H9 (cell line): ENCODE measurements at regions not wholly inside any gene's neighbourhood (a gene's known extent, or its start where the extent isn't known, plus 50 kb on each side); places are given as distances from the start of the nearest gene placed in this dataset.

Experiments used
- DNase-seq: peaks from one replicate; pipeline ENCODE4 v3.0.0-alpha.2; 2017
- H2AFZ ChIP-seq: one replicate; pipeline ENCODE4 v1.6.1; 2013; ENCODE audit warnings: mild to moderate bottlenecking, low read length, control low read depth, moderate library complexity
- H2AK5ac ChIP-seq: 2 replicates; pipeline ENCODE4 v1.6.1; 2013; ENCODE audit warnings: low read length, control low read depth, mixed read lengths; ENCODE audit not compliant: insufficient read length
- H2BK120ac ChIP-seq: one replicate; pipeline ENCODE4 v1.6.1; 2013; ENCODE audit warnings: low read depth, mild to moderate bottlenecking, low read length, control low read depth, inconsistent platforms; ENCODE audit not compliant: poor library complexity, severe bottlenecking
- H2BK12ac ChIP-seq: 2 replicates; pipeline ENCODE4 v1.6.1; 2013; ENCODE audit warnings: low read length, control low read depth, mixed read lengths, low read depth; ENCODE audit not compliant: insufficient read length
- H2BK15ac ChIP-seq: 2 replicates; pipeline ENCODE4 v1.6.1; 2013; ENCODE audit warnings: low read depth, low read length, control low read depth
- H2BK20ac ChIP-seq: one replicate; pipeline ENCODE4 v1.6.1; 2013; ENCODE audit warnings: low read depth, mild to moderate bottlenecking, low read length, control low read depth, inconsistent platforms; ENCODE audit not compliant: poor library complexity, severe bottlenecking
- H2BK5ac ChIP-seq: 2 replicates; pipeline ENCODE4 v1.6.1; 2013; ENCODE audit warnings: low read length, control low read depth, mixed read lengths; ENCODE audit not compliant: insufficient read length
- H3K14ac ChIP-seq: 2 replicates; pipeline ENCODE4 v1.6.1; 2013; ENCODE audit warnings: low read length, control low read depth; ENCODE audit not compliant: insufficient read depth
- H3K18ac ChIP-seq: 2 replicates; pipeline ENCODE4 v1.6.1; 2013; ENCODE audit warnings: low read depth, mild to moderate bottlenecking, mixed read lengths, low read length, control low read depth; ENCODE audit not compliant: insufficient read length
- H3K23ac ChIP-seq: 2 replicates; pipeline ENCODE4 v1.6.1; 2013; ENCODE audit warnings: low read length, control low read depth, mixed read lengths, low read depth; ENCODE audit not compliant: insufficient read length
- H3K23me2 ChIP-seq: 2 replicates; pipeline ENCODE4 v1.6.1; 2013; ENCODE audit warnings: low read depth, mild to moderate bottlenecking, mixed read lengths, low read length, control low read depth; ENCODE audit not compliant: insufficient read length, poor library complexity, severe bottlenecking
- H3K27ac ChIP-seq: 2 replicates; pipeline ENCODE4 v1.5.1; 2013; ENCODE audit warnings: low read length, control low read depth, mixed read lengths, low read depth; ENCODE audit not compliant: insufficient read length
- H3K27me3 ChIP-seq: 2 replicates; pipeline ENCODE4 v1.6.1; 2013; ENCODE audit warnings: low read length, control low read depth, inconsistent platforms; ENCODE audit not compliant: insufficient read depth
- H3K4ac ChIP-seq: 2 replicates; pipeline ENCODE4 v1.6.1; 2013; ENCODE audit warnings: low read depth, mild to moderate bottlenecking, control low read depth, inconsistent platforms, low read length, moderate library complexity
- H3K4me1 ChIP-seq: 2 replicates; pipeline ENCODE4 v1.6.1; 2013; ENCODE audit warnings: low read length, control low read depth, inconsistent platforms; ENCODE audit not compliant: insufficient read depth
- H3K4me2 ChIP-seq: 2 replicates; pipeline ENCODE4 v1.6.1; 2013; ENCODE audit warnings: low read length, control low read depth, mixed read lengths; ENCODE audit not compliant: insufficient read length, insufficient read depth
- H3K56ac ChIP-seq: 2 replicates; pipeline ENCODE4 v1.6.1; 2013; ENCODE audit warnings: low read depth, mild to moderate bottlenecking, mixed read lengths, low read length, control low read depth; ENCODE audit not compliant: insufficient read length
- H3K79me1 ChIP-seq: 2 replicates; pipeline ENCODE4 v1.6.1; 2013; ENCODE audit warnings: low read depth, mild to moderate bottlenecking, moderate library complexity, low read length, control low read depth, inconsistent platforms; ENCODE audit not compliant: insufficient read depth, poor library complexity, severe bottlenecking
- H3K79me2 ChIP-seq: 2 replicates; pipeline ENCODE4 v1.6.1; 2013; ENCODE audit warnings: low read length, control low read depth, inconsistent platforms; ENCODE audit not compliant: insufficient read depth
- H3K9ac ChIP-seq: 2 replicates; pipeline ENCODE4 v1.6.1; 2013; ENCODE audit warnings: low read length, control low read depth, mixed read lengths; ENCODE audit not compliant: insufficient read length; ENCODE audit errors: extremely low read depth
- H3K9me3 ChIP-seq: one replicate; pipeline ENCODE4 v1.6.1; 2013; ENCODE audit warnings: low read depth, low read length, inconsistent platforms; ENCODE audit not compliant: control insufficient read depth
- H3T11ph ChIP-seq: one replicate; pipeline ENCODE4 v1.6.1; 2013; ENCODE audit warnings: mild to moderate bottlenecking, low read length, control low read depth, inconsistent platforms
- H4K20me1 ChIP-seq: one replicate; pipeline ENCODE4 v1.6.1; 2013; ENCODE audit not compliant: control insufficient read depth, insufficient read length, insufficient read depth
- H4K5ac ChIP-seq: 2 replicates; pipeline ENCODE4 v1.6.1; 2013; ENCODE audit warnings: low read depth, mild to moderate bottlenecking, mixed read lengths, low read length, control low read depth; ENCODE audit not compliant: insufficient read length
- H4K8ac ChIP-seq: replicated peaks from 2 replicates; pipeline ENCODE4 v1.6.1; 2013; ENCODE audit warnings: low read length, control low read depth, mixed read lengths, low read depth; ENCODE audit not compliant: insufficient read length
- H4K91ac ChIP-seq: 2 replicates; pipeline ENCODE4 v1.6.1; 2013; ENCODE audit warnings: low read depth, mild to moderate bottlenecking, moderate library complexity, mixed read lengths, low read length, control low read depth; ENCODE audit not compliant: insufficient read length
- H3K27ac Mint-ChIP-seq, 3 experiments: 2 replicates in 2 of 3; 3 replicates in 1 of 3; pipeline ENCODE4 v1.8.0; 2020 to 2021; ENCODE audit warnings: mixed read lengths in 3 of 3, mild to moderate bottlenecking in 1 of 3, moderate library complexity in 1 of 3
- H3K27me3 Mint-ChIP-seq: 2 replicates; pipeline ENCODE4 v1.8.0; 2021; ENCODE audit warnings: low read depth, mild to moderate bottlenecking, moderate library complexity, mixed read lengths
- H3K36me3 Mint-ChIP-seq, 3 experiments: 2 replicates in 2 of 3; 3 replicates in 1 of 3; pipeline ENCODE4 v1.8.0; 2020 to 2021; ENCODE audit warnings: low read depth in 3 of 3, mixed read lengths in 3 of 3; ENCODE audit not compliant: insufficient read depth in 1 of 3
- H3K4me1 Mint-ChIP-seq, 2 experiments: 2 replicates each; pipeline ENCODE4 v1.8.0; 2020; ENCODE audit warnings: mixed read lengths in 2 of 2
- H3K4me3 Mint-ChIP-seq, 2 experiments: 2 replicates in 1 of 2; 3 replicates in 1 of 2; pipeline ENCODE4 v1.8.0; 2020 to 2021; ENCODE audit warnings: mild to moderate bottlenecking in 2 of 2, mixed read lengths in 2 of 2, moderate library complexity in 1 of 2
- H3K9me3 Mint-ChIP-seq, 2 experiments: 2 replicates in 1 of 2; 3 replicates in 1 of 2; pipeline ENCODE4 v1.8.0; 2020; ENCODE audit warnings: mild to moderate bottlenecking in 2 of 2, mixed read lengths in 2 of 2, moderate library complexity in 1 of 2
- WGBS: extraction: QIAGEN DNeasy Blood & Tissue Kit; methylation state at CpG from one replicate; pipeline ENCODE4 v1.1.7; 2013; ENCODE audit warnings: missing lambda C conversion rate, low lambda C conversion rate, mixed read lengths; ENCODE audit not compliant: insufficient read length; ENCODE audit errors: extremely low coverage; 5-methylcytosine and 5-hydroxymethylcytosine counted together
- TF ChIP-seq, protein P1 (sequence below): fragments of 200-600 bp; sonication (generic); conservative IDR thresholded peaks from 3 replicates; pipeline ENCODE4 v1.8.0; 2021; ENCODE audit warnings: antibody characterized with exemption, mild to moderate bottlenecking

DNA sequence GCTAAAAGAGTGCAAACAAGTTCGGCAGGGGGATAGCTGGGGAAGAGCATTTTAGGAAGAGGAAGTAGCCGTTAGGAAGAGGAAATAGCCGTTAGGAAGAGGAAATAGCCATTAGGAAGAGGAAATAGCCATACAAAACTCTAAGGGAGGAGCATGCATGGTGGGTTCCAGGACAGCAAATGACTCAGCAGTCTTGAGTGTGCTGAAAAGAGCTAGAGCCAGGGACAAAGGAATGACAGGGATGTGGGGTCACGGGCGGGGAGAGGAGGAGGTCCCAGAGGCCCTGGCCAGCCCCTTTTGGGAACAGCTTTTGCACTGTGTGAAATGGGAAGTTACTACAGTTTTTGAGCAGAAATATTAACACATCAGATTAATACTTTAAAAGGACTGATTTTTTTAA, 882.6 kb downstream of the TRIML1 start:
- Histone ChIP-seq H3T11ph (no peak overlapping the region), H2BK120ac (no peak overlapping the region), H4K8ac (no peak overlapping the region), H3K18ac (no peak overlapping the region), H3K27me3 (no peaks in the 10 kb centered on the region), H3K23me2 (no peaks in the 10 kb centered on the region), H2BK20ac (no peak overlapping the region), H3K27ac (no peak overlapping the region), H3K4me1 (no peaks in the 10 kb centered on the region; the same call in 1 of the 2 replicates), H4K5ac (no peak overlapping the region), H3K56ac (no peak overlapping the region), H3K9me3 (no peaks in the 10 kb centered on the region), H4K91ac (no peak overlapping the region), H2AK5ac (no peak overlapping the region), H3K23ac (no peak overlapping the region), H2BK15ac (no peak overlapping the region), H2BK12ac (no peak overlapping the region), H3K4me2 (no peak overlapping the region), H2BK5ac (no peak overlapping the region), H4K20me1 (no peaks in the 10 kb centered on the region), H2AFZ (no peak overlapping the region), H3K9ac (no peak overlapping the region), H3K79me2 (no peaks in the 10 kb centered on the region), H3K14ac (no peak overlapping the region), H3K4ac (no peak overlapping the region), H3K79me1 (no peaks in the 10 kb centered on the region)
- TF ChIP-seq, protein P1, sequence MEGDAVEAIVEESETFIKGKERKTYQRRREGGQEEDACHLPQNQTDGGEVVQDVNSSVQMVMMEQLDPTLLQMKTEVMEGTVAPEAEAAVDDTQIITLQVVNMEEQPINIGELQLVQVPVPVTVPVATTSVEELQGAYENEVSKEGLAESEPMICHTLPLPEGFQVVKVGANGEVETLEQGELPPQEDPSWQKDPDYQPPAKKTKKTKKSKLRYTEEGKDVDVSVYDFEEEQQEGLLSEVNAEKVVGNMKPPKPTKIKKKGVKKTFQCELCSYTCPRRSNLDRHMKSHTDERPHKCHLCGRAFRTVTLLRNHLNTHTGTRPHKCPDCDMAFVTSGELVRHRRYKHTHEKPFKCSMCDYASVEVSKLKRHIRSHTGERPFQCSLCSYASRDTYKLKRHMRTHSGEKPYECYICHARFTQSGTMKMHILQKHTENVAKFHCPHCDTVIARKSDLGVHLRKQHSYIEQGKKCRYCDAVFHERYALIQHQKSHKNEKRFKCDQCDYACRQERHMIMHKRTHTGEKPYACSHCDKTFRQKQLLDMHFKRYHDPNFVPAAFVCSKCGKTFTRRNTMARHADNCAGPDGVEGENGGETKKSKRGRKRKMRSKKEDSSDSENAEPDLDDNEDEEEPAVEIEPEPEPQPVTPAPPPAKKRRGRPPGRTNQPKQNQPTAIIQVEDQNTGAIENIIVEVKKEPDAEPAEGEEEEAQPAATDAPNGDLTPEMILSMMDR, result no peak
- Mint-ChIP-seq H3K27me3 (no peaks in the 10 kb centered on the region; the same call in 1 of the 2 replicates), H3K4me1 (peaks cover 15 to 16% of the 10 kb centered on the region in 2 experiments), H3K9me3 (no peaks in the 10 kb centered on the region), H3K27ac (peak overlapping the region in 1 of 3 experiments; percentile 92; a peak in 2 of 7 replicates), H3K36me3 (no peaks in the 10 kb centered on the region), H3K4me3 (no peak overlapping the region)
- peak; percentile 51 for DNase-seq
- WGBS, result no CpG with 5 or more reads among the region's 5 CpGs
